ENCODE measurements at regions not wholly inside any gene's neighbourhood (a gene's known extent, or its start where the extent isn't known, plus 50 kb on each side); places are given as distances from the start of the nearest gene placed in this dataset.
"Not testable (repeated sequence)": the region's sequence is repeated elsewhere in the genome, so short reads cannot be mapped to it uniquely, and the experiment has no call there.

DNA sequence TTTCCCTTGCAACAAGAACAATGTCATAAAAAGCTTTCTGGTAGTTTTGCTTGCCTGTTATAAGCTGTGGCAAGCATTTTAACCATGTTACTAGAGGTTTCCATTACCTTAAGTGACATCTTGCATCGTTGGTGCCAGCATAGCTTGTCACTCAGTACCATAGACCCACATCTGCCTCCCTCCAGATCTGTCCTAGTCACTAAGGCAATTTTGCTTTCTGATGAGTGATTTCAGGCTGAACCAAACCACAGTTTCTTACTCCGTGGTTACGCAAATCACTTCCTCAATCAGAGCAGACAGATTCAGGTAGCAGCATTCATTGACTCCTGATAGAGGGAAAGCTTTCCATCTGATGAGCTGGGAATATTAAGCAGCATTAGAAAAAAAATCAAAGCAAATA, 1057.5 kb upstream of the FAM98A start:
- DNase-seq: no peak

DNA sequence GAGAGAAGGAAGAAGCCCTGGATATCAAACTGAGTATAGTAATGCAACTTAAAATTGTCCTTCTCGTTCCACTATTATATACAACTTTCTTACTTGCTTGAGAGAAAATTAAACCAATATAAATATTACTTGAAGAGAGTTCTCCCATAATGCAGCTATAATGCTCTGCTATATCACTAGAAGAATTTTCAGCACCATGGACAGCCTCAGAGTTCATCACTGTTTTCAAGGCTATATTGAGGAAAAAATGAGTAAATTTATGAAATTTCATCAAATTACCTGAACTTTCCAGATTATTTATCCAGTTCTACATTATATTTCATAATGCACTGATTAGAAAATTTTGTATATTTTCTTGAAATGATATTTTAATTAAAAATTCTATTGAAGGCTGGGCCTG, 1053.5 kb upstream of the FAM98A start:
- DNase-seq: no peak

DNA sequence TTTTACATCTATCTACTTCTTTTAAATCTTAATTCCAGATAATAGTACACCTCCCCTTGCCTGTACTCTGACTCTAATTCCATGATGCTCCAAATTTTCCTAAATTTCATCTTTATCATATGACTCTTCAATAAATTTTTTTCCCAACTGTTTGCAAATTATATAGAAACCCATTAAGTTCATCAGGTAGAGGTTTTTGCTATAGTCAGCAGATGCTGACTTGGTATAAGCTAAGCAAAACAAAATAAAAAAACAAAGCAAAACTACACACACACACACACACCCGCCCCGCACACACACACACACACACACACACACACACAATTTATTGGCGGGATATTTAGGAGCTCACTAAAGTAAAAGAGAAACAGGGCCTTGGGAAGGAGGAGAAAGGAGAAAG, 1047.8 kb upstream of the FAM98A start:
- no peak for DNase-seq

DNA sequence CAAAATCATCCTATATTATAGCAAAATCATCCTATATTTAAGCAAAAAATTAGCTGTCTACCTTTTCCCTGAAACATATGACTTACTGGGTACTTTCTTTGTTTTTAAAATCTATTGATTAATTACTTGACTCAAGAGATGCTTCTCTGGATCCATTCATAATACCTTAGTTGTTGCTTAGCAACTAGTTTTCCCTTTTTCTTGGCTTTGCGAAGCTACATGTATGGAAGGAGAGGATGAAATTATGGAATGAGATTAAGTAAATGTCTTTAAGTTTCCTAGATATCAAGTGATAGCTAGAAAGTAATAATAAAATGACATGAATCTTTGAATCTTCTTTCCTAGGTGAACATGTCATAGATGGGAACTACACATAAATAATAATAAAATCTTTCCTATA, 1033.2 kb upstream of the FAM98A start:
- no peak for DNase-seq

DNA sequence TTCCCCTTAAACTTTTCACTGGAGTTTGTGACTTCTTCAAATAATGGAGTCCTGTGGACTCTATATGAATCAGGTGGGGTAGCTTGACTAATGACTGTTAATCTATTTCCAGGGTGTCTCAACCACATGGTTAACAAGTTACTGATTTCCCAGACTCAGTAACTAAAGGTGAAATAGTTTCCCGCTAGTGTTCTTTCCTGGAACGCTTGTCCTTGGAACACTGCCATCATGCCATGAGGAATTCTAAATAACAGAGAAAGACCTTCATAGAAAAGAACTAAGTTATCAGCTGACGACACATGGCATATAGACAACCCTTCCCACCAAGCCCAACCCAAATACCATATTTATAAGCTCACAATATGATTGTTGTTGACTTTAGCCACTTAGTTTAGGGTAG, 1027.9 kb upstream of the FAM98A start:
- no peak for DNase-seq

DNA sequence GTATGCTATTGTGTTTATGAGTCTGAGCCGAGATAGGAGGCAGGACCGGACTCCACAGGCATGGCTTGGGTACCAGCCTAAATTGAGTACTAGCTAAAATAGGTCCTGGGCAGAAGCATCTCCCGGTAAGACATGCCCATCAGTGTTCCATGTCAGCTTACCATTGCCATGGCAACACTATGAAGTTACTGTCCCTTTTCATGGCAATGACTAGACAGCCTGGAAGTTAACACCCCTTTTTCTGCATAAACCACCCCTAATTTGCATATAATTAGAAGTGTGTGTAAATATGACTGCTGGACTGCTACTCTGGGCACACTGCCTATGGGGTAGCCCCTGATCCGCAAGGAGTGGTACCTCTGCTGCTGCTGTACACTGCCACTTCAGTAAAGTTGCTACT, 1005.1 kb upstream of the FAM98A start:
- DNase-seq: no peak

DNA sequence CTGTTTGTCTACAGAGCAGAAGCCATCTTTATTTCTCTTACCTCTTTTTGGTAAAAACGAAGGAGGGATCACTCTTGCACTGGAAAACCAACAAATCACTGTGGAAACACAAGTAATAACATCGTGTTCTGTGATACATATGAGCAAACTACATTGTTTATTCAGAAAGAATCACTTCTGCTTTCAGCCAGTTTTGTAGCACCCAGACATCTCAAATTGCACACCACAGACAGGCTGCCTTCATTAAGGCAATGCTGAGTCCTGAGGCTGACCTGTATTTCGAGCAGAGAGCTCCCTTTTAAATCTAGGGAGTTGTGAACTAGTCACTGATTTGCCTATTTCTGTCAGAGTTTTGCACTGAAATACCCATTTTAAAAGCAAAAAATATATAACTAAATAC, 1003.2 kb upstream of the FAM98A start:
- no peak for DNase-seq

DNA sequence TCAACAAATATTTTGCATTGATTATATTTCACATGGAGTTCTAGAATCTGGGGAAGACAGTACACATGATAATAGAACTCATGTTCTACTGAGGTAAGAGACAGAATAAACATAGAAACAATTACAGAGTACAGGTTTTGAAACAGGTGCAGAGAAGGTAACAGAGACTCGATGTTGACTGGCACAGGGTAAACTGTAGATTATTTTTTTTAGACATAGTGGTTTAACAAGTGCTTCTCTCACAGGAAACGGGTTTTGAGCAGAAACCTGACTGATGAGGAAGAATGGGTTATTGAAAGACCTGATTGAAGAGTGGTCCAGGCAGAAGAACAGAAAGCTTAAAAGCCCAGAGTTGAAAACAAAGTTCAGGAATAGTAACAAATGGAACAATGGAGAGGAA, 1002.5 kb upstream of the FAM98A start:
- no peak for DNase-seq

DNA sequence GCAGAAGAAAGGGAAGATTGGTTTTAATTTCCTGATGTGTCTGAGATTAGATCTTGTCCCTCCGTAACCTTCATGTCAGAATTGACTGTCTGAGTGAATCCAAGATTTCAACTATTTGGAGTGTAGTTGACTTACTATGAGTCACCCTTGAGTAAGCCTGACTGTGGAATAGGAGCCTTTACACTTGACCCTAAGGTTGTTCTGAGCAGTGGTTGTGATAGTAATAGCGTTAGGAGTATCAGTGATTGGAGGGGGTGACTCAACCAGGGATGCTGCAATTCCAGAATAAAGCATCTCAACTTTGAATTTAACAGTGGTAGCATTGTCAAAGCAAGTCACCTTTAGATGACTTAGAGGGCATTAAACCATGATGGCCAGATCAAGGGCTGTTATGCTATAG, 979.5 kb upstream of the FAM98A start:
- no peak for DNase-seq

DNA sequence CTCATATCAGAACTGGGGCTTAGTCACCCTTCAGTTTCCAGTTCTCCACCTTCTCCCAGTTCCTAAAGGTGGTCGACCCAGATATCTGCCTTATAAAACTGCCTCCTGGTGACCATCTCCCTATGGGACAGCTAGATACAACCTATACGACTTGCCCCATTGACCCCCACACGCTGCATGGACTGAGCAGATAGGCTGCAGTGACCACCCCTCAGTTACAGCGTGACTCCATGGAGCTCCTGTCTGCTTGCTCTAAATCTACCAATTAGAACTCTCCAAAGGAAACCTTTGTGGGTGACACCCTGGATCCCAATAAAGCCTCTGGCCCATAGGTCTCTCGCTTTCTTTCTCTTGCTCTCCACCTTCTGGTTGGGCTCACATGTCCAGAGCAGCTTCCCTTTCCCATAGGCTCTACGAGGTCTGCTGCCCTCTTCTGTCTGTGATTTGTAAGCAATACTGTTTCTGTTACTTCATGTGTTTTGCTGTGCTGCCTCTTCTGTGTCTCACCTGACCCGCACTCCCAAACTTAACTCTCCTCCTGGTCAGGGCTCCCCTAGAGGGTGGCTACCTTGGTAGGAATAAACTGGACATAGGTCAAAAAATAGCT, 971.3 kb upstream of the FAM98A start:
- no peak for DNase-seq

DNA sequence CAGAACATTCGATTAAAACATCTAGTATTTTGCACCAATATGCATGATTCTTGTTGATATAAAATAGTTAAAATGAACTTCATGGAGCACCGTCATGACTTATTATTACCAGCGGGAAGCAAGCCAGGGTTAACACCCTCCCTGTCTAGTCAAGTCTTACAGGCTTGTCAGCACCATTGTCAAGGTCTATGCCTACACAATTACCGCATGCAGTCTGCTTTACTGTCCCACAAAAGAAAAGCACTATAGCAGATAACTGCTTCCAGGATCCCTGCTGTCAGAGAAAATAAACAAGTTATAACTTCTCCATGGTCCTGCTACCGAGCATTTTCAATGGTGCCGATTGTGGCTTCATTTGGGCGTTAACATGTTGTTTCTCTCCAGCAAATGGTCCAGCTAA, 968.0 kb upstream of the FAM98A start:
- no peak for DNase-seq

DNA sequence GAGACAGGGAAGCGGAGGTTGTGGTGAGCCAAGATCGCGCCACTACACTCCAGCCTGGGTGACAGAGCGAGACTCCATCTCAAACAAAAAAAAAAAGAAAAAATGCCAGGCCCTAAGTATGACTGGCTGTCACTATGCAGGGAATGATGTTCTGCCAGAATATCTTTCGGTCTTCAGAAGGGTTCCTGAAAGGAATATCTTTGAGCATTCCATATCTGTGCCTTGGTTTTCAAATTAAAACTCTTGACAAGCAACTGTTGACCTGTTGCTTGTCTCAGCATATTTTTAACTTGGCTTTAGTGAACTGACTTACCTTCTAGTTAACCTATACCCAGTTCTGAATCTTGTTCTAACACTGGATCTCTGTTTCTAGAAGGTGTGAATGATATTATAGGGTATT, 953.2 kb upstream of the FAM98A start:
- no peak for DNase-seq

DNA sequence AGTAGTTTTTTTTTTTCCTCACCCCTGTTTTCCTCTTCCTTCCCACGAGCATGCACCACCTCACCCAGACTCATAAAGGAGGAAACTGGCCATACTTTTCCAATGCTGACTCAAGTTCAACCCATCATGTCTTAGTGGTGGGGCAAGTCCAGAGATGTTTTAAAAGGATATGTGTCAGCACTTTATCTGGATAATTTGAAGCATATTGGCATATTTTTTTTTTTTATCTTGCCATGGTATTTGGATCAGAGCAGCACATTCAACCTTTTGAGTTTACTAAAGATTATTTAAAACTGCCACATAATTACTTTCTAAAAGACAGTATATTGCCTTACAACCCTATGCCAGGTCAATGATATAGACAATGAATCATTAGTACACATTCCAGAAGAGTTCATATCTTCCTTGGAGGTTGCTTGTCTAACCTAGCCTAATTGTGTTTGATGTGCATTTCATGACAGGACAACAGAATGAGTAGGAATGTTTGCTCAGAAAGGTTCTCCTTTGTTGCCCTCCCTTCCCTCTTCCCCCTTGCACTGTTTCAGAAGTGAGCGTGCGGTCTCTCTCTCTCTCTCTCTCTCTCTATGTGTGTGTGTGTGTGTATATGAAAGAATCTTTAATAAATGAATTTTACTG, 950.7 kb upstream of the FAM98A start:
- no peak for DNase-seq

DNA sequence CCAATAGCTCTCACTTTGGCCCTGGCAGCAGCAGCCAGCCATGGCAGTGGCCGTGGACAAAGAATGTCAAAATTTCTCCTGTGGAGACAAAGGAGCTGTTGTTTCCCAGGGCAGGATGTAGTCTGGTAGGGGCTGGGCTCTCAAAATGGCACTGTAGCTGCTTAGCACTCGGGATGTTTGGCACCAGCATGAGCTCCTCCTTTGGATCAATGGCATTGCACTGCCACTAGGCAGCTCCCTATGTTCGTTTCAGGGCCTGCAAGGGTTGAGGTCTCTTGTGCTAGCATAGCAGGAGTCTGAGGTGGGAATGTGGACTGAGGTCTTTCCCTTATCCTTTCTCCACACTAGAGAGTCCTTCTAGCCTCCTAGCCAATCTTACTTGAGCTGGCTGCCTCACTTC, 948.8 kb upstream of the FAM98A start:
- DNase-seq: no peak

DNA sequence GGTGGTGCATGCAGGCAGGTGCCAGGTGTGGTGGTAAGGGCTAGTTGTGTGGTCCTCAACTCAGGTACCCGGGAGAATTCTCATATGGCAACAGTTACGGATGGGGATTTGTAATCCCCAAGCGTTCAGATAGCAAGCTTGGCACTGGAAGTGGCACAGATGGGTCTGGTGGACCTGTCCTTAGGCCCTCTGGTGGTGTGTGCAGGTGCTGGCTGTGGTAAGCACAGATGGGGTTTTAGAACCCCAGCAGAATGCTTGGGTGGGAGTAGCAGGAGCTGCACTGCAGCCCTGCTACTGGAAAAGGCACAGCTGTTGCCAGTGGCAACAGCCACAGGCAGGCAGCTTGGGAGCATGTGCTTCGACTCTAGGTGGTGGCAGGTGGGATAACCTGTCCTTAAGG, 948.2 kb upstream of the FAM98A start:
- no peak for DNase-seq

DNA sequence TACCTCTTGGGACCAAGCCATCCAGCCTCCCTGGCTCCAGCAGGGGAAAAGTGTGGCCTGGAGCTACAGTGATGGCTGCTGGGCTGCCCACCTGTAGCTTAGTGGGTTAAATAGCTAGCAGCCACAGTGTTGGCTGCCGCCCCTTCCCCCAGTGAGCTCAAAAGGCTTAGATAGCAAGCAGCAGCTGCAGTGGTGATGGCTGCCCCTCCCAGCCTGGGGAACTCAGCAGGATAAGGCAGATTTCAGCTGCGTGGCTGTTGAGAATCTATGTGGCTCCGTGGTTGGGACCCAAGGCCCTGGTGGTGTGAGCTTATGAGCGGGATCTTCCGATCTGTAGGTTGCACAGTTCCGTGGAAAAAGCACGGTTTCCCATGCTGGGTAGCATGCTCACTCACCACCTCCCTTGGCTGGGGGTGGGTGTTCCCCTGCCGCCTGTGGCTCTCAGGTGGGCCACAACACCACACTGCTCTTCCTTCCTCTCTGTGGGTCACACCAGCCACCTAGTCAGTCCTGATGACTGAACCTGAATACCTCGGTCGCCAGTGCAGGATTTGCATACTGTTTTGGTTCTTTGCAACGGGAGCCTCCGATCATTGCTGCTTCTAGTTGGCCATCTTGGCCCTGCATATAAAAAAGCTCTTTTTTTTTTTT, 946.5 kb upstream of the FAM98A start:
- no peak for DNase-seq

DNA sequence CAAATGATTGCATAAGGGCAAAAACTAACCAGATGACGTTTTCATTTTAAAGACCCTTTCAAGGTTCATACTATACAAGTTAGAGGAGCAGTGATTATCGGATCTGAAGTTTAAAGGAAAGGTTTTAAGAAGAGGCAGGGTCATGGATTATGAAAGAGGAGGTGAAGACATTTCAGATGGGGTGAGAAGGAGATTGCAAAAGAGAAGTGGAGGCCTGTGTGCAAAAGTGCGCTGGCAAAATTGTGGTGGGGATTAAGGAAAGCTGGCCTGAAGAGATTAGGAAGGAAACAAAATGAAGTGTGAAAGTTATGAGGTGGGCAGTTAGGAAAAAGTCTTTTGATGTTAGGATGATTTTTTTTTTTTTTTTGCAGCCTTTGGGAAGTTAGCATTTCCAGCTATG, 935.7 kb upstream of the FAM98A start:
- no peak for DNase-seq

DNA sequence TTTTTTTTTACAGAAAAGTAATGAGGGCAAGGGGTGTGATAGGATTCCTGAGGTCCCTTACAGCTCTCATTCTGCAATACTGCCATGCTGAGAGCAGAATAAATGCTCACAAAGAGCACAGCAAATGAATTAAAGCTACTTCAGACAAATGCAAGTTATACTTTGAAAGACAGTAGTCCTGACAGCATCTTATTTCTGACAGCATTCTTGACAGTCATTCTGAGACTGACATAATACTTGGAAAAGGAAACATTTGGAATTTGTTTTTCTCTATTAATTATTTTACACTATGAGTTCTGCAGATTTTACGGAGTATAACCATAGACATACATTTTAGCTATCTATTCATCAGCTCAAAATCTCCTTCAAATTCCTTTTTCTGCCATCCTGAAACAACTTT, 935.2 kb upstream of the FAM98A start:
- no peak for DNase-seq

DNA sequence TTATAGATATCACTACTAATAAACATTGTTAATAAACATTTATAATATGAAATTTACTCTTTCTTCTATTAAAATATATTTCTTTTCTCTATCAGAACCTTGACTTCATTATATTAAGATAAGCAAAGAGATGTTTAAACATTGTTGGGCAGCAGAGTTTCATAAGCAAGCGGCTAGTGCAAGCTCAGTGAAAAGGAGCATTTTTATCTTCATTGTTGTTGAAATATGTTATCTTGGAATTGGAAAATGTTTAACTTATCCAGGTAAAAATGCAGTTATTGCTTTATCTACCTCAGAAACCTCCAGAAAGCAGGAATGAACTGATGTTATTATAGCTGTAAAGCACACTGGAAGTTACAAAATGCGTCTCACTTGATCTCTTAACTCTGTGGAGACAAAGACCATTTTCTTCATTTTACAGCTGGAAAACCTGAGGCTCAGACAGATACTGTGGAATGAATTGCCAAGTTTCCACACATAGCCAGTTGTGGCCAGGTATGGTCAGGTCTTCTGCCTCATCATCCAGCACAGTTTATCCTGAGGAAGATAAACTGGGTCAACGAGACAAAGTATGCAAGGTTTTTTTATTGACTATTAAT, 934.6 kb upstream of the FAM98A start:
- DNase-seq: no peak

DNA sequence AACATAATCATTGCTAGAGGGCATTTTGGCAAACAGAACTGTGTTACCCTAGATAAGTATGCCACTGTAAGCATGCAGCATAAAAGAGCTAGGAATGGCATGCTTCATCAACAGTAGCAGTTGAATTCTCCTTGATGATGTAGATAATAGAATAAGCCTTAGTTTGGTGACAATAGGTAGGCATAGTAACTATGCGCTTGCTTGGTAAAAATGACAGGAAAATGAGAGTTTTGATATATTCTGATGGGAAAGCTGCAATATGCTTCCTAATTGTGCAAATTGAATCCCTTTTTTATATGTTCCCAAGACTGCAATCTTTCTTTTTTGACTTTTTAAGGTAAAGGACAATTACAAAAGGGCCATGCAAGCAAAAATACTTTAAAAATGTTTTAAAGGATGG, 930.9 kb upstream of the FAM98A start:
- DNase-seq: no peak

DNA sequence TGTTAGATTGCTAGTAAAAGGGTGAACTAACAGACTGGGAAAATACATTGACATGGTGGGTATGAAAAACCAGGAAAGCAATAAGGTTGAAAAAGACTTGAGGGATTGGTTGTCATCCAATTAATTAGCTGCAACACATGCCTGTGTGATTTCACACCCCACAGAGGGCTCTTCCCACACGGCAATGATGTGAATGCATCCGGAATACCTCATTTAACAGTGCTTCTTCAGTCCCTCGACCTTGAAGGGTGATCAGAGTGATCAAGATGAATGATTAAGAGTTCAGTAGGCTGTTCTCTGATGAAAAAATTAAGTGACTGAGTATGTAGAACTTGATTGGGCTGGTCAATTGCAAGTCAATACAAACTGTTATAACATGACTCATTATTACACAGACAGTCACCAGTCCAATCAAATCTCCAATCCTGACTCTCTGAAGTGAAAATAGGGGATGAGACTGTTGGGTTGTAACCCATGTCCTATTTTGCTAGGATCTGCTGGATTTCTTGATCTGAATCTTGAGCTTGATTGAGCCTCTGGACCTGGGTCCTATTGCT, 924.9 kb upstream of the FAM98A start:
- DNase-seq: no peak

DNA sequence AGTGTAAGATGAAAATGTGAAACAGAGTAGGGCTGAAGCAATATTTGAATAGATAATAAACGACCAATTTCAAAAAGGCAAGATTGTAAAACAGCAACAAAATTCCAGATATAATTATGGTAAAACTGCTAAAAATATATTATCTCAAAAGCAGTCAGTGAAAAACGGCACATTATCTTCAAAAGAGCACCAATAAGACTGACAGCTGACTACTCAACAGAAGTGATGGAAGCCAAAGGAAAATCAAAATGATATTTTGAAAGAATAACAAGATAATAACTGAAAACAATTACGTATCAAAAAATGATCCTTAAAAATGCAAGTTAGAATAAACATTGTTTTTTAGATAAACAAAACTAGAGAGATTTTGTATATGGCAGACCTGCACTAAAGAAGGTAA, 920.6 kb upstream of the FAM98A start:
- no peak for DNase-seq

DNA sequence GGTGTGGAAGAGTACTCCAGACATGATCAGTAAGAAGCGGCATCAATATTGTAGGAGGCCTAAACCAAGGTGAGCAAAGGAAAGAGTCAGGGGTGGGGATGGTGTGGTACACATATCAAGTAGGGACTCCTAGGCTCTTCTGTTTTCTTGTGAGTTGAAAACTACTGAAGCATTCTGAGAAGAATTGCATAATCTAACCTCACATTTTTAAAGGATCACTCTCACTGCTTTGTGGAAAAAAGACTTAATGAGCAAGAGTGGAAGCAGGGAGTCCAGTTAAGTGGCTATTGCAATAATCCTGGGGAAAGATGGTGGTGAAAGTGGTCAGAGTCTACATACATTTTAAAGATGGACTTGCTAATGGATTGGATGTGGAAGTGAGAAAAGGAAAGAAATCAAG, 899.5 kb upstream of the FAM98A start:
- DNase-seq: no peak

DNA sequence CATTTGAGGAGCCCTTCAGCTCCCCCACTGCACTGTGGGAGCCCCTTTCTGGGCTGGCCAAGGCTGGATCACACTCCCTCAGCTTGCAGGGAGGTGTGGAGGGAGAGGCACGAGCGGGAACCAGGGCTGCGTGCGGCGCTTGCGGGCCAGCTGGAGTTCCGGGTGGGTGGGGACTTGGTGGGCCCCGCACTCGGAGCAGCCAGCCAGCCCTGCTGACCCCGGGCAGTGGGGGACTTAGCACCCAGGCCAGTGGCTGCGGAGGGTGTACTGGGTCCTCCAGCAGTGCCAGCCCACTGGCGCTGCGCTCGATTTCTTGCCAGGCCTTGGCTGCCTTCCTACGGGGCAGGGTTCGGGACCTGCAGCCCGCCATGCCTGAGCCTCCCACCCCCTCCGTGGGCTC, 895.1 kb upstream of the FAM98A start:
- not testable (repeated sequence) for DNase-seq

Data from activated CD4-positive, CD25-positive, alpha-beta regulatory T cell treated with anti-CD3 and anti-CD28 coated beads, Interleukin-2, amount 50 U/mL, for 72 hours (primary cell).